Keratinocyte (primary cell): ENCODE measurements at regions not wholly inside any gene's neighbourhood (a gene's known extent, or its start where the extent isn't known, plus 50 kb on each side); places are given as distances from the start of the nearest gene placed in this dataset.

Experiments used
- CTCF ChIP-seq, 3 experiments: IDR thresholded peaks in 1 of 3; conservative IDR thresholded peaks in 1 of 3; optimal IDR thresholded peaks in 1 of 3; 2 replicates in 2 of 3; 3 replicates in 1 of 3; pipeline versions ENCODE3 to v1.5.1; 2011; ENCODE audit warnings: low read length in 3 of 3, mild to moderate bottlenecking in 3 of 3, moderate library complexity in 2 of 3, control low read depth in 1 of 3, inconsistent platforms in 1 of 3; ENCODE audit not compliant: insufficient read depth in 2 of 3; ENCODE audit errors: extremely low read depth in 1 of 3
- EZH2 ChIP-seq: IDR thresholded peaks from one replicate; pipeline ENCODE4 v1.6.1; 2012; ENCODE audit warnings: inconsistent platforms, mild to moderate bottlenecking, low read length, moderate library complexity

- TF ChIP-seq CTCF (optimal IDR thresholded peaks at IDR 0.05 in 1 of 3, IDR thresholded peaks at IDR 0.05 in 1 of 3, conservative IDR thresholded peaks at IDR 0.05 in 1 of 3; ENCODE audit: extremely low read depth in 1 of 3, insufficient read depth in 2 of 3, low read length in 3 of 3) (no peak), EZH2 (no peak)
Measured at GRCh38 chr3:181790561-181790960, 78.8 kb downstream of the SOX2 start.
